Activated naive CD4-positive, alpha-beta T cell treated with anti-CD3 and anti-CD28 coated beads for 36 hours (primary cell): ENCODE measurements at regions not wholly inside any gene's neighbourhood (a gene's known extent, or its start where the extent isn't known, plus 50 kb on each side); places are given as distances from the start of the nearest gene placed in this dataset.

Experiments
- CTCF ChIA-PET: fragments of 350-600 bp; sonication (Branson Sonifier 250); formaldehyde crosslinking; loops from one replicate; lab custom pipeline; 2021; ENCODE audit warnings: antibody characterized with exemption; lab: Charles Lee
- DNase-seq: peaks from one replicate; pipeline ENCODE4 v3.0.0-alpha.2; 2020
- H3K27ac Mint-ChIP-seq: one replicate; pipeline ENCODE4 v1.8.0; 2021; ENCODE audit warnings: mild to moderate bottlenecking, mixed read lengths
- H3K27me3 Mint-ChIP-seq: one replicate; pipeline ENCODE4 v1.8.0; 2021; ENCODE audit warnings: low read depth, mixed read lengths
- H3K36me3 Mint-ChIP-seq: one replicate; pipeline ENCODE4 v1.8.0; 2021; ENCODE audit warnings: low read depth, mixed read lengths
- H3K4me1 Mint-ChIP-seq: one replicate; pipeline ENCODE4 v1.8.0; 2021; ENCODE audit warnings: low read depth, mixed read lengths
- H3K4me3 Mint-ChIP-seq: one replicate; pipeline ENCODE4 v1.8.0; 2021; ENCODE audit warnings: mild to moderate bottlenecking, moderate library complexity, mixed read lengths
- H3K9me3 Mint-ChIP-seq: one replicate; pipeline ENCODE4 v1.8.0; 2021; ENCODE audit warnings: mixed read lengths
- intact Hi-C: fragments of 100-400 bp; cut with micrococcal nuclease; formaldehyde crosslinking; loops from one replicate; pipeline ENCODE4 v1.15.1; 2023

DNA sequence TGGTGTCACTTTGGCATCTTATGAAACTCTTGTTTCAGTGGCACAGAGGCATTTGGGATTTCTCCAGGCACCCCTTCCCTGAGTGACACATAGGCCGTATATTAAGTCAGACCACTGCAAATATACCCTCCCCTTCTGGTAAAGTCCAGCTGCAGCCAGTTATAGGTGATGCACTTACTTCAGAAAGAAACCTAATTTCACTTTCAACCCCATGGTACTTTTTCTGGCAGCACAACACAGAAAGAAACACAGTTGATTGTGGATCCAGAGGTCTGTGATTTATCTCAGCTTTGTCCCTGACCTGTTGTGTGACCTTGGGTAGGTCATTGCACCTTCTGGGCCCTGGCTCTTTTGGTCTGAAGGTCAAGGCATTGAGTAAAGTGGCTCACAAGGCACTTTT, 173.2 kb downstream of the BUB3 start:
- DNase-seq, result no peak
- H3K4me3 Mint-ChIP-seq, result no peak overlapping the region
- no peak overlapping the region for H3K27ac Mint-ChIP-seq
- H3K27me3 Mint-ChIP-seq, result peaks cover 2% of the 10 kb centered on the region
- H3K4me1 Mint-ChIP-seq, result no peaks in the 10 kb centered on the region
- H3K9me3 Mint-ChIP-seq, result peaks cover 7% of the 10 kb centered on the region
- CTCF ChIA-PET, result no interaction called here
- peaks cover 3% of the 10 kb centered on the region for H3K36me3 Mint-ChIP-seq
- intact Hi-C loops, result no loop called here

DNA sequence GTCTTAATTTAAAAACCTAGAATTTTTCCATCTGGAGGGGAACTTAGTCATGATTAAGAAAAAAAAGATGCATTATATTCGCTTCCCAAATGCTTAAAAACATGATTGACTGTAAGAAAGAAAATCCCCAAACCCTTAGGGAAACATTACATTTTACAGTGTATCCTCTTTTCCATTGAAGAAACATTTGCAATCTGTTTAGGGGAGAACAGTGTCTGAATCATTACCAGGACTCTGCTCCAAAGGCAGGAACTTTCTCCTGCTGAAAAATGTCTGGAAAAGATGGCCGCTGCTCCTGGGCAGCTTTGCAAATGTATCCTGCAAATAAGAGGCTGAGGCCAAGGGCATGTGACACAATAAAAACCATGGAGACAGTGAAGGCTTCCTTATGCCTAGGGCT, 173.7 kb downstream of the BUB3 start:
- H3K27ac Mint-ChIP-seq, result no peak overlapping the region
- peaks cover 2% of the 10 kb centered on the region for H3K27me3 Mint-ChIP-seq
- H3K4me1 Mint-ChIP-seq, result no peaks in the 10 kb centered on the region
- peaks cover 7% of the 10 kb centered on the region for H3K9me3 Mint-ChIP-seq
- peaks cover 3% of the 10 kb centered on the region for H3K36me3 Mint-ChIP-seq
- H3K4me3 Mint-ChIP-seq, result no peak overlapping the region
- intact Hi-C loops, result no loop called here
- CTCF ChIA-PET, result no interaction called here
- no peak for DNase-seq

DNA sequence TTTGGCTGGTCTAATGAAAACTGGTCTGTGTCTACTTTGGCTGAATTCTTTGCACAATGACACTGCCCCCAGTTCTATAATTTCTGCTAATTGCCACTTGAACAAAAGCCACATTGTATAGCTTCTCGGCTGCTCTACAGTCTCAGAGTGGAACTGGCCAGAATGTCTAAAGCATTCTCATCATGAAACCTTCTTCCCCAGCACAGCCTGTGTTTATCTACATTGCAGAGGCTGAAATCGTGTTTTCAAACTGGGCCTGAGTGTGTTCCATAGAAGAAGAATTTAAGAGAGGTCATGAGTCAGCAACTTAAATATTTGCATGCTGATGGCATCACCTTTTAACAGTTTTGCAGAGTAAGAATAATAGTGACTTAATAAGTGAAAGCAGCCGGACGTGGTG, 177.2 kb downstream of the BUB3 start:
- Mint-ChIP-seq H3K4me3 (no peak overlapping the region), H3K36me3 (no peaks in the 10 kb centered on the region), H3K4me1 (no peaks in the 10 kb centered on the region), H3K27ac (no peak overlapping the region), H3K27me3 (peaks cover 2% of the 10 kb centered on the region), H3K9me3 (peaks cover 3% of the 10 kb centered on the region)
- CTCF ChIA-PET, result no interaction called here
- intact Hi-C loops, result no loop called here
- no peak for DNase-seq

DNA sequence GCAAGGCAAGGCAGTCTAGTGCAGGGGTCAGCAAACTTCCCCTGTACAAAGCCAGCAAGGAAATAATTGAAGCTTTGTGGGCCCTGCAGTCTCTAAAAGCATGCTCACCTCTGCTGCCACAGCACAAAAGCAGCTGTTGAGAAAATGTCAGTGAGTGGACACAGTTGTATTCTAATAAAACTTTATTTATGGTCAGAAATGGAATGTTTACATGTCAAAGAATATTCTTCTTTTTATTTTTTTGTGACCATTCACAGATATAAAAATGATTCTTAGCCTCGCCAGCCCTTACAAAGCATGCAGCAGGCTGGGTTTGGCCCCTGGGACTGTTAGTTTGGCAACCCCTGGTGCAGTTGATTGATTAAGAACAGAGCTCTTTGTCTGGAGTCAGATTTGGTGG, 192.4 kb downstream of the BUB3 start:
- CTCF ChIA-PET, result no interaction called here
- no peak overlapping the region for H3K4me3 Mint-ChIP-seq

DNA sequence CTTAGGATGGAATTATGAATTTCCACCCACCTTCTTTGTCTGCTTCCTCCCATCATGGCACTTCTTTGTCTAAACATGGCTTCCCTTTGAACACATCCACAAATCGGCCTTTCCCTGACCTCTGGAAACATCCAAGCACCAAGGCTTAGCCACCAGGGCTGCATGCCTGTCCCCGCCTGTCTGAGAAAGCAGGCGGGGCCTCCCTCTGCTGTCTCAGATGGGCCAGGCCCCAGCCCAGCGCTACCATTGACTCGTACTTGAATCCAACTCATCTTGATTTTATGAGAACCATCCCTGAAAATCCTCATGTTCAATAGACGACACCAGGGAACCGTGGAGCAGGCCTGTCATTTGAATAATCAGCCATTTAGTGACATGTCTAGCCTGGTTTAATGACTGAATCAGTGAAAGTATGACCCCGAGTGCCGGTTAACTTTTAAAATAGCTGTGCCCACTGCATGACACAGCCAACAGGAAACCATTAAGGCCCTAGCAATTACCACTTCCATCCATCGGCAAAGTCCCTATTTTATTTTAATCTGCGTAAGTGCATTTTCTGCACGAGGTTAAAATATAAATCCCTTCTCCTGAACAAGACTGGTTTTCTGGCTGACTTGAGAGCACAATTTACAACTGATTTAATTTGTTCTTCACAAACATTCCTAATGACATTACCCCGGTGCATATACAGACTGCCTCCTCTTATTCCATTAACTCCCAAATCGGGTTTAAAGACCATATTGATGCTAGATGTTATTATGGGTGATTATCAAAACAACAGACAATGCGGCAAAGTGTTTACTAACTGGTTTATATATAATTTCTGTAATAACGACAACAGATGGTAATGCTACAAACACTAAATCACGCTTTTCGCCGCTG, 194.7 kb downstream of the BUB3 start:
- no peaks in the 10 kb centered on the region for H3K36me3 Mint-ChIP-seq
- DNase-seq, result no peak
- no peak overlapping the region for H3K4me3 Mint-ChIP-seq
- no peaks in the 10 kb centered on the region for H3K4me1 Mint-ChIP-seq
- intact Hi-C loops, result no loop called here
- CTCF ChIA-PET, result no interaction called here
- H3K9me3 Mint-ChIP-seq, result no peaks in the 10 kb centered on the region
- no peak overlapping the region for H3K27ac Mint-ChIP-seq
- H3K27me3 Mint-ChIP-seq, result no peaks in the 10 kb centered on the region

More for the DNA sequence above, 192.4 kb downstream of the BUB3 start:
- Mint-ChIP-seq H3K9me3 (no peaks in the 10 kb centered on the region), H3K36me3 (no peaks in the 10 kb centered on the region), H3K27ac (no peak overlapping the region), H3K4me1 (no peaks in the 10 kb centered on the region), H3K27me3 (no peaks in the 10 kb centered on the region)
- no peak for DNase-seq
- intact Hi-C loops, result no loop called here

DNA sequence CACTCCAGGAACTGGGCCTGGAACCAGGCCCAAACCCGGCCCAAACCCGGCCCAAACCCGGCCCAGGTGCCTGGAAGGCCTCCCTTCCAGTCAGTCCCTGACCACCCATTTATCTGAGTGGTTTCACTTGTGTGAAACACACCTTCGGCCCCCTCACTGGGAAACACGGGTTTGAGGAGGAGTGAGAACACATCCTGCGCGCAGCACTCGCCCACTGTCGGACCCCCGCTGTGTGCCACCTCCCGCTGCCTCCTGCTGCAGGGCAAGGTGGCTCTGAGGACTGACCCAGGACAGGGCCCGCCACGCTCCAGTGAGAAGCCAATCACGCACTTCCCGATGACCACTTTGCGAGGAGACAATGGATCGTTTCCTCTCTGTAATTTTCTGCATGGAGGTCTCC, 197.5 kb downstream of the BUB3 start:
- no peaks in the 10 kb centered on the region for H3K9me3 Mint-ChIP-seq
- CTCF ChIA-PET, result no interaction called here

DNA sequence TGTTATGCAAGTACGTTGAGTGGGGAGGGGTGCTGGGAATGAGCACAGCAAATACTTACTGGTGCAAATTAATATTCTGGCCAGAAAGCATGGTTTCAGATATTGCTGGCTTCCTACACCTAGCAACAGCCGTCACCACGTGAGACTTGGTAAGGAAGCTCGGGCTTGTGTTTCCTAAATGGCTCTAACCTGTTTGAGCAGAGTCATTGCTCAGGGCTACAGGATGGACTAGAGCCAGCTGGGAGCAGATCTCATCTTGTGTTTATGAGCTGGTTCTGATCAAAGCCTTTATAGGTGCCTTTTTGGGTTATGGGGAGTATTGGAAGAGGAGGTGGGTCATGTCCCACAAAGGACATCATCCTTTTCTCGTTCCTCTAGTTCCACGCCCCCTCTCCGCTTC, 200.3 kb downstream of the BUB3 start:
- intact Hi-C loops, result no loop called here
- no peaks in the 10 kb centered on the region for H3K4me1 Mint-ChIP-seq
- no peaks in the 10 kb centered on the region for H3K9me3 Mint-ChIP-seq
- no peak overlapping the region for H3K4me3 Mint-ChIP-seq
- no peaks in the 10 kb centered on the region for H3K27me3 Mint-ChIP-seq
- CTCF ChIA-PET, result no interaction called here
- H3K36me3 Mint-ChIP-seq, result no peaks in the 10 kb centered on the region
- H3K27ac Mint-ChIP-seq, result no peak overlapping the region
- DNase-seq, result no peak

More for the DNA sequence above, 197.5 kb downstream of the BUB3 start:
- H3K27ac Mint-ChIP-seq, result no peak overlapping the region
- no peak for DNase-seq
- H3K36me3 Mint-ChIP-seq, result no peaks in the 10 kb centered on the region
- no peaks in the 10 kb centered on the region for H3K27me3 Mint-ChIP-seq
- no peaks in the 10 kb centered on the region for H3K4me1 Mint-ChIP-seq
- intact Hi-C loops, result no loop called here
- H3K4me3 Mint-ChIP-seq, result no peak overlapping the region

DNA sequence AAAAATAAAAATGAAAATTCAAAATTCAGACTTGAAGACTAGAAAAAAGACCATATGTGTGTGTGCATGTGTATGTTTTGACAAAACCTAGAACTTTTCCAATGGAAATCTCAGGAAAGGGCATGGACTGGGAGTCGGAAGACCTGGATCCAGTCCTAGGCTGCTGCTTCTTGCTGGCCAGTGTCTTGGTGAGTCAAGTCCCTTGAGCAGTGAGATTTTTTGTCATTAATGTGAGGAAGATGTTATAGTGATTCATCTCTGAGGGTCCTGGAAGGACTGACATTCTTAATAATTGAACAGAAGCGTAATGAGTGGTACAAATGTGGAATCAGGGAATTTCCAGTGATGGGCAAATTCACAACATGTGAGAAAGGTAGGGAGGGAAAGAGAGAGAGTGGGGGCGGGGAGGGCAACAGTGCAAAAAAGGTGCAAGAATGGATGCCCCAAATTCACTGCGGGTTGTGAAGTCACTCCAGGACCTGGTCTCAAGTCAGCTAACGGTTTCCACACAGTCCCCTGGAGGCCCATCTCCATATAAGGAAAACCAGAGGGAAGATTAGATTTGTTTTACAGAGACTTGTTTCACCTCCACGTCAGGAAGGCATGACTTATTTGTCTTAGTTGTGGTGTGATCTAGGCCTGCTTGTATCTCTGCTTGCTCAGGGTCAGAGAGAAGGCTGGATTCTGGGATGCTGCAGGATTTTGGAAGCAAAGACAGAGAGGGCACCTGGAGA, 201.7 kb downstream of the BUB3 start:
- no peak overlapping the region for H3K27ac Mint-ChIP-seq
- no peak overlapping the region for H3K4me3 Mint-ChIP-seq
- CTCF ChIA-PET, result interaction anchor here (0.6 kb wide), 1 partner anchor 790 kb away, joined by 3 read pairs; no protein-coding TSS in a partner anchor
- H3K27me3 Mint-ChIP-seq, result no peaks in the 10 kb centered on the region
- no peaks in the 10 kb centered on the region for H3K36me3 Mint-ChIP-seq
- intact Hi-C loops, result no loop called here
- no peaks in the 10 kb centered on the region for H3K4me1 Mint-ChIP-seq
- no peaks in the 10 kb centered on the region for H3K9me3 Mint-ChIP-seq
- DNase-seq, result no peak

DNA sequence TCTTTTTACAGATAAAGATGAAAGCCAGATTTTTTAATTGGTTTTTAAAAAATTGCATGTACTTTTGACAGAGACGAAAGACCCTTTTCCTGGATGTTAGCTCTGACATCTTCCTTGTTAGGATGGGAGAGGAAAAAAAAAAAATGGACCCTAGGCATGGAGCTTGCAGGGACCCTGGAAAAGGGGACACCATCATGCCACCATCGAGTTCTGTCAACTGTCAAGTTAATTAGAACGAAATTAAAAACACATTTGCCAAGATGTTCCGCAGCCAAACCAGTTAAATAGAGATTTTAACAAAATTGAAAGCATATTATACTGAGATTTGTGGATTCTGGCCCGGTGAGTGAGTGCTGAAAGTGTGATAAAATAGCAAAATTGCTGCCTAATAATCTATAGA, 202.6 kb downstream of the BUB3 start:
- Mint-ChIP-seq H3K9me3 (no peaks in the 10 kb centered on the region), H3K4me3 (no peak overlapping the region), H3K36me3 (no peaks in the 10 kb centered on the region), H3K4me1 (no peaks in the 10 kb centered on the region), H3K27ac (no peak overlapping the region), H3K27me3 (no peaks in the 10 kb centered on the region)
- DNase-seq, result no peak
- CTCF ChIA-PET, result no interaction called here
- intact Hi-C loops, result no loop called here

DNA sequence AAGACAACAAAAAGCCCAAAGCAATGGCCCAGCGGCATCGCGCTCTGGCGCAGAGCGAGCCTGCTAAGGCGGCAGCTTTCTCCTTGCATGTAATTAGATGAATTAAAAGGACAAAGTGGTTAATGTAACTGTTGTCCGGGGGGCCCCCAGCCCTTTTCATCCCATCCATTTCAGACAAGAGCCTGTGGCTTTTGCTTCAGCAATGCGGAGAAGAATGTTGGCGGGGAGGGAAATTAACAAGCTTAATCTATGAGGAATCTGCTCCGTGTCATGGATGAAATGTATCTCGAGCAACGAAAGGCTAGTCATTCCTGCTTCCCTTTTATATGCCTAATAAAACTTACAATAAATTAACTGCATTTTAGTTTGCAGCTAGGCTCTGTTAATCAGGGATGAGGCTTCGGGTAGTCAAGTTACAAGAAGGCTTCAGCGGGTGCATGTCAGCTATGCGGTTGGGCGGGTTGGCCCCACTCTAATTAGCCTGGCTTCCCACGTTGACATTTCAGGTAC, 203.3 kb downstream of the BUB3 start:
- no peak overlapping the region for H3K27ac Mint-ChIP-seq
- intact Hi-C loops, result no loop called here
- H3K9me3 Mint-ChIP-seq, result no peaks in the 10 kb centered on the region
- no peaks in the 10 kb centered on the region for H3K27me3 Mint-ChIP-seq
- no peaks in the 10 kb centered on the region for H3K4me1 Mint-ChIP-seq
- H3K36me3 Mint-ChIP-seq, result no peaks in the 10 kb centered on the region
- DNase-seq, result no peak
- CTCF ChIA-PET, result interaction anchor here (0.5 kb wide), 1 partner anchor 1503 kb away, joined by 3 read pairs; no protein-coding TSS in a partner anchor
- H3K4me3 Mint-ChIP-seq, result no peak overlapping the region

DNA sequence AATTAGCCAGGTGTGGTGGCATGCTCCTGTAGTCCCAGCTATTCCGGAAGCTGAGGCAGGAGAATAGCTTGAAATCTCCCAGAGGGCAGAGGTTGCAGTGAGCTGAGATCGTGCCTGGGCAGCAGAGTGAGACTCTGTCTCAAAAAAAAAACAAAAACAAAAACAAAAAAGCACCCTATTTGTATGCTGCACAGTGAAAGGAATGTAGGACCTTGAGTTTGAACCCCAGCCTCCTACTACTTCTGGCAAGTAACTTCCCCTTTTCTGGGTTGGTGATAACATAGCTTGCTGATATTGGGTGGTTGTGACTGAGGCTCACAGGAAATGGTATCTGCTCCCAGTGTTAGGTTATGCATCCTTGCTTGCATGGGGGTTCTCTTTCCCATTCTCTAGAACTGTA, 205.3 kb downstream of the BUB3 start:
- Mint-ChIP-seq H3K4me1 (no peaks in the 10 kb centered on the region), H3K36me3 (no peaks in the 10 kb centered on the region), H3K27me3 (no peaks in the 10 kb centered on the region), H3K9me3 (no peaks in the 10 kb centered on the region), H3K4me3 (no peak overlapping the region), H3K27ac (no peak overlapping the region)
- CTCF ChIA-PET, result no interaction called here
- intact Hi-C loops, result no loop called here
- DNase-seq, result no peak

DNA sequence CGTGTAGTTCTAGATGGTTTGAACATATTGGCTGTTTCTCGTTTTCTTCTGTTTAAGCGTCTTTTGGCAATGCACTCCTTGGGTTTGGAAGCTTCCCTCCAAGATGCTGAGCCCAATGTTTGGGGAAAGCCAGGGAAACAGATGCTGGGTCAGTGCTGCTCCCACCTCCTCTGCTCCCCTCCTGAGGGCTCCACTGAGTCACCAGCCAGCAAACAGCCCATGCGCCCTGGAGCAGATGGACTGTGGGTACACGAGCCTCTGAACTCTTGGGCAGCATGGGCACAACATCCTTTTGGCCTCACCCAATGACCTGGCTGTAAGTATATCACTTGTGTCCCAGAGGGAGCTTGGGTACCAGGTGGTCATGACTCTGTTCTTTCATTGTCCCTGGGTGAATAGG, 207.6 kb downstream of the BUB3 start:
- H3K4me1 Mint-ChIP-seq, result no peaks in the 10 kb centered on the region
- no peaks in the 10 kb centered on the region for H3K36me3 Mint-ChIP-seq
- no peak overlapping the region for H3K4me3 Mint-ChIP-seq
- H3K27me3 Mint-ChIP-seq, result no peaks in the 10 kb centered on the region
- intact Hi-C loops, result no loop called here
- DNase-seq, result no peak
- no peak overlapping the region for H3K27ac Mint-ChIP-seq
- no peaks in the 10 kb centered on the region for H3K9me3 Mint-ChIP-seq
- CTCF ChIA-PET, result no interaction called here

DNA sequence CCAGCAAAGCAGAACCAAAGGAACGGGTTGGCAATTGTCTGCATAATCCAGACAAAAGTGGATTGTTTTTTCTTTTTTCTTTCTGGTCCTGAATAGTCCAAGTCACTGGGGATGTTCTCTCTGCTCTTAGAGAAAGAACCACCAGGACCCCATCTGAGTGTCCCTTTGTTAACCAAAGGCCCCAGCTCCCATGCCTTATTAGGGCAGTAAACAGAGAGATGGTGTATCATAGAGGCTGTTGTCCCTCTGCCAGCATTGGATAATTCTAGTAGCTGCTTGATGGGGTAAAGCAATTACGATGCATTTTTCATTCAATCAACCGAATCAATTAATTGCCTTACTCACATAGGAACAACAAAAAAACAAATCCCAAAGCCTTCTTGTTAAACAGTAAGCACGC, 213.0 kb downstream of the BUB3 start:
- intact Hi-C loops, result no loop called here
- Mint-ChIP-seq H3K4me3 (no peak overlapping the region), H3K27ac (no peak overlapping the region), H3K27me3 (no peaks in the 10 kb centered on the region), H3K4me1 (no peaks in the 10 kb centered on the region), H3K9me3 (peaks cover 7% of the 10 kb centered on the region), H3K36me3 (no peaks in the 10 kb centered on the region)
- no peak for DNase-seq
- CTCF ChIA-PET, result no interaction called here
